Effector memory CD4-positive, alpha-beta T cell (primary cell): ENCODE measurements at regions not wholly inside any gene's neighbourhood (a gene's known extent, or its start where the extent isn't known, plus 50 kb on each side); places are given as distances from the start of the nearest gene placed in this dataset.

Experiments
- DNase-seq, 3 donors: peaks; one replicate each; pipeline ENCODE4 v3.0.0-alpha.2; 2020
- H3K27ac ChIP-seq: 2 replicates; pipeline ENCODE4 v1.7.0; 2013; ENCODE audit warnings: mild to moderate bottlenecking, low read length, moderate library complexity; ENCODE audit not compliant: insufficient read depth, poor library complexity, severe bottlenecking
- H3K27me3 ChIP-seq: replicated peaks from 2 replicates; pipeline ENCODE4 v1.7.0; 2013; ENCODE audit warnings: mild to moderate bottlenecking, low read length; ENCODE audit not compliant: insufficient read depth, control insufficient read depth, poor library complexity, severe bottlenecking
- H3K36me3 ChIP-seq: 2 replicates; pipeline ENCODE4 v1.7.0; 2013; ENCODE audit warnings: mild to moderate bottlenecking, low read length, moderate library complexity; ENCODE audit not compliant: control insufficient read depth, insufficient read depth
- H3K4me1 ChIP-seq: 2 replicates; pipeline ENCODE4 v1.7.0; 2013; ENCODE audit warnings: low read length, mild to moderate bottlenecking; ENCODE audit not compliant: control insufficient read depth, insufficient read depth, poor library complexity, severe bottlenecking
- H3K4me3 ChIP-seq: 2 replicates; pipeline ENCODE4 v1.7.0; 2013; ENCODE audit warnings: low read length, low read depth, mild to moderate bottlenecking; ENCODE audit not compliant: insufficient read depth, poor library complexity, severe bottlenecking
- H3K9me3 ChIP-seq: 2 replicates; pipeline ENCODE4 v1.7.0; 2013; ENCODE audit warnings: mild to moderate bottlenecking, low read length, moderate library complexity; ENCODE audit not compliant: control insufficient read depth

- H3K36me3 ChIP-seq, result no peaks in the 10 kb centered on the region
- H3K4me3 ChIP-seq, result no peak overlapping the region
- DNase-seq, result no peak
- H3K4me1 ChIP-seq, result peaks cover 10% of the 10 kb centered on the region
- H3K27me3 ChIP-seq, result no peaks in the 10 kb centered on the region
- H3K27ac ChIP-seq, result no peak overlapping the region
- H3K9me3 ChIP-seq, result no peaks in the 10 kb centered on the region
These were observed 96.0 kb downstream of the RNASET2 start for GRCh38 chr6:166860392-166860791.

DNA sequence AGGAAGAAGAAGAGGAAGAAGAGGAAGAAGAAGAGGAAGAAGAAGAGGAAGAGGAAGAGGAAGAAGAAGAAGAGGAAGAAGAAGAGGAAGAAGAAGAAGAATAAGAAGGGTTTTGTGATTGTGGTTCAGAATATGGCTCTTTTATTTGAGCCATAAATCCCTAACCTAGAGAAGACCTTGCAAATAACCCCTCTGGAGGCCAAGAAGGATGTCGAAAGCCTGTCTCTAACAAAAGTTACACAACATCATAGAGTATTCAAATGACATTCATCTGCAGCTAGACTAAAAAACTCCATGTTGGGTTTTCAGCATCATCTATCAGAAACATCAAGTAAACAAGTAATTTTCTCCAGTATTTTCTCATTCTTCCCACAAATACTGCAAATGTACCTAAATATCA is 100.9 kb downstream of the RNASET2 start:
- DNase-seq, result no peak
- H3K4me3 ChIP-seq, result no peak overlapping the region
- H3K9me3 ChIP-seq, result no peaks in the 10 kb centered on the region
- H3K4me1 ChIP-seq, result no peaks in the 10 kb centered on the region
- no peak overlapping the region for H3K27ac ChIP-seq
- H3K27me3 ChIP-seq, result no peaks in the 10 kb centered on the region
- no peaks in the 10 kb centered on the region for H3K36me3 ChIP-seq

DNA sequence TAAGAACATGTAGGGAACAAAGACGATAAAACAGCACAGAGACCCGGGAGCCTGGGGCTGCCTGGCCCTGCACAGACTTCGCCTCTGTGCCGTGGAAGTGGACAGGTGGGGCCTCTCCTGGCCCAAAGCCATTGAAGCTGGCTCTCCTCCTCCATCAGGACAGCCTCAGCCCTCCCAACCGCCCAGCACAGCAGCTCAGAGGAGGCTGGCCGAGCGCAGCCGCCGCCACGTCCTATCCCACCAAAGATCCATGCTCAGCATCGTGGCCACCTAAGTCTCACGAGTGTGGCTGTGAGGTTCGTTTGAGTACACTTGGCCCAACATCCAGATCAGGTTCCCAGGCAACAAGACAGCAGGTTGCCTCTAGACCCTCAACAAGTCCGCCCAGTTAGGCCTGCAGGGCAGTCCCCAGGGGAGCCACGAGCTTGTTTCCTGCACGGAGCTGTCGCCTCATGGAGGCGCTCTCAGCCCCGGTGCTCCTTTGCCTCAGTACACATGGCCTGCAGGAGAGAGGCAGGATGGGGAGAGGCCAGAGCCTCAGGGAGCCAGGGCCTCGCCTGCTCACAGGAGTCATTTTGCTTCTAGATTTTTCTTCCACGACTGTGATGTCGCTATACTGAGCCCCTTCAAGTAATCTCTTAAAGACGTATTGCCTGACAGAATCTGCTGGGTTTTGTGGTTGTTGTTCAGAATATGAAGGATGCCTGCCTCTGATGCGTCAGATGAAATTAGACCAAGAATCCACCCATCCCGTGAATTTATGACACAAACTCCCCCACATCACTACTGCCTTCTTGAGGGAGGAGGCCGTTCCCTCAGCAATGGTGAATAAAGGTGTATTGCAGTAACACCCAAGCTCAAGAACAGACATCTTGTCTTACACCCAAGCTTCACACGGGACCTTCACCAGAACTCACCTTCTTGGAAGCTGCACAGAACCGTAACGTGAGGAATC is 102.7 kb downstream of the RNASET2 start:
- H3K9me3 ChIP-seq, result no peaks in the 10 kb centered on the region
- H3K36me3 ChIP-seq, result no peaks in the 10 kb centered on the region

GRCh38 chr6:166852451-166852975 is 103.8 kb downstream of the RNASET2 start:
- no peak for DNase-seq
- H3K4me1 ChIP-seq, result no peaks in the 10 kb centered on the region
- no peak overlapping the region for H3K27ac ChIP-seq
- H3K4me3 ChIP-seq, result no peak overlapping the region
- H3K27me3 ChIP-seq, result no peaks in the 10 kb centered on the region
- no peaks in the 10 kb centered on the region for H3K36me3 ChIP-seq
- H3K9me3 ChIP-seq, result no peaks in the 10 kb centered on the region

More for the DNA sequence above, 102.7 kb downstream of the RNASET2 start:
- no peaks in the 10 kb centered on the region for H3K27me3 ChIP-seq
- no peak overlapping the region for H3K27ac ChIP-seq
- no peak overlapping the region for H3K4me3 ChIP-seq
- no peaks in the 10 kb centered on the region for H3K4me1 ChIP-seq
- DNase-seq, result no peak

GRCh38 chr6:166851911-166852310 is 104.4 kb downstream of the RNASET2 start:
- Histone ChIP-seq H3K27me3 (no peaks in the 10 kb centered on the region), H3K9me3 (no peaks in the 10 kb centered on the region), H3K4me1 (no peaks in the 10 kb centered on the region), H3K27ac (no peak overlapping the region), H3K36me3 (no peaks in the 10 kb centered on the region), H3K4me3 (no peak overlapping the region)
- DNase-seq, result no peak

- Histone ChIP-seq H3K9me3 (no peaks in the 10 kb centered on the region), H3K27ac (no peak overlapping the region), H3K4me3 (no peak overlapping the region), H3K4me1 (no peaks in the 10 kb centered on the region), H3K36me3 (no peaks in the 10 kb centered on the region), H3K27me3 (no peaks in the 10 kb centered on the region)
- no peak for DNase-seq
These were observed 104.9 kb downstream of the RNASET2 start for GRCh38 chr6:166851426-166851825.

GRCh38 chr6:166850677-166851076 is 105.7 kb downstream of the RNASET2 start:
- Histone ChIP-seq H3K4me3 (no peak overlapping the region), H3K9me3 (no peaks in the 10 kb centered on the region), H3K4me1 (no peaks in the 10 kb centered on the region), H3K27me3 (no peaks in the 10 kb centered on the region), H3K36me3 (no peaks in the 10 kb centered on the region), H3K27ac (no peak overlapping the region)
- no peak for DNase-seq

DNA sequence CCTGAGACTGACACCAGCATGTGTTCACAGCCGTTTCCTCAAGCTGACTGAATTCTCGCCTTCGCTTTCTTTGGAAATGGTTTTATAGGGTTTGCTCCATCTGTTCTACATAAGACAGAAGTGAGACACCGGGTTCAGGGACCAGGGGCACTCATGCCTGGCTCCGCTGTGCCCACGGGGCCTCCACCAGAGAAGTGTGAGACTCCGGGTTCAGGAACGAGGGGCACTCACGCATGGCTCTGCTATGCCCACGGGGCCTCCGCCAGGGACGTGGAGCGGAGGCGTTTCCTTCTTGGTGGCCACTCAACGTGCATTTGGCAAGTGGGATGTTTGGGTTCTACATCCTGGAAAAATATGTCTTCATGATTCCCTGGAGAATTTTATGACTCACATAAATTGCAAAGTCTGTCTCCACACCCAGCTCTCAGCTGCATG is 106.6 kb downstream of the RNASET2 start:
- Histone ChIP-seq H3K4me3 (no peak overlapping the region), H3K4me1 (no peaks in the 10 kb centered on the region), H3K36me3 (no peaks in the 10 kb centered on the region), H3K27ac (no peak overlapping the region), H3K27me3 (no peaks in the 10 kb centered on the region), H3K9me3 (no peaks in the 10 kb centered on the region)
- no peak for DNase-seq

DNA sequence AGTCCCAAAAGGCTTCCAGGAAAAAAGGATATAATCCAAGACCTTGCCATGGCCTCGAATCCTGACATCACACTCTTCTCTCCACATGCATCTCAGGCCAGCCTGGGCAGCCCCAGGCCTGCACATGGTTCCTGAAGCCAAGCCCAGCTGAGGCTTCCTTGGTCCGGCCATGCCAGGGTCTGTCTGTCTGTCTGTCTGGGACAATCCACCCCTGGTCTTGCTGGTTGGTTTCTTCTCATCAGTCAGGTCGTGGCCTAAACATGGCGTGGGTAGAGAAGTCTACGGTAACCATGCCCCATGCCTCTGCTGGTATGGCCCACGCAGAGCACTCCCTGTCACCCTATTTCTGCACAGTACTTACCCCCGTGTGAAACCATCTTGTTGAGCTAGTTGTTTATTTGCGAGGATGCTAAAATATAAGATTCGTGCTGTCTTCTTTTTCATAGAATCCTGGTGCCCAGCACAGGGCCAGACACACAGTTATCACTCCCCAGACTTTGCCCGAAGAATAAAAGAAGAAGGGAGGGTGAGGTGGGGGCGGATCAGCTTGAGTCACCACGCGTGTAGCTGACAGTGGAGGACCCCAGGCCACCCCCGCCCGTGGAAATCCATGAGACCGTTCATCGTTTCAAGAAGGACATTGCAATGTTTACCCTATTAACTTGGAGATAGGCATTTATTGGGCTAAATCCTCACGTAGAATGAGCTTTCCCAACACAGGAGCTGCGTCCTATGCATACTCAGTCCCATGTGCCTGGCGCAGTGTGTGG is 107.2 kb downstream of the RNASET2 start:
- Histone ChIP-seq H3K27ac (no peak overlapping the region), H3K4me3 (no peak overlapping the region), H3K9me3 (no peaks in the 10 kb centered on the region), H3K36me3 (no peaks in the 10 kb centered on the region), H3K4me1 (no peaks in the 10 kb centered on the region), H3K27me3 (no peaks in the 10 kb centered on the region)
- no peak for DNase-seq
